ENCODE measurements at regions not wholly inside any gene's neighbourhood (a gene's known extent, or its start where the extent isn't known, plus 50 kb on each side); places are given as distances from the start of the nearest gene placed in this dataset.

DNA sequence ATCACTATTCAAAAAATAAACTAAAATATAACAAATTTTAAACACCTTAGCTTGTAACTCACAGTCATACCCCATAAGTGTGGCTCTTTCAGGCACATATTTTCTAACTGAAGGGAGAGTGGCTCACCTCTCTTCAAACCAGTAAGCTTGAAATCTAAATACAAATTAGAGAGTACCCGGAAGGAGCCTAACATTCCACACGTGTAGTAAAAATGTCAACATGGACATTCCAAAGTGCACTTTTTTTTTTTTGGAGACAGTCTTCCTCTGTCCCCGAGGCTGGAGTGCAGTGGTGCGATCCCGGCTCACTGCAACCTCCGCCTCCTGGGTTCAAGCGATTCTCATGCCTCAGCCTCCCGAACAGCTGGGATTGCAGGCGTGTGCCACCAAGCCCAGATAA is 275.6 kb upstream of the ADGRL2 start (continued):
- TF ChIP-seq, protein P1, sequence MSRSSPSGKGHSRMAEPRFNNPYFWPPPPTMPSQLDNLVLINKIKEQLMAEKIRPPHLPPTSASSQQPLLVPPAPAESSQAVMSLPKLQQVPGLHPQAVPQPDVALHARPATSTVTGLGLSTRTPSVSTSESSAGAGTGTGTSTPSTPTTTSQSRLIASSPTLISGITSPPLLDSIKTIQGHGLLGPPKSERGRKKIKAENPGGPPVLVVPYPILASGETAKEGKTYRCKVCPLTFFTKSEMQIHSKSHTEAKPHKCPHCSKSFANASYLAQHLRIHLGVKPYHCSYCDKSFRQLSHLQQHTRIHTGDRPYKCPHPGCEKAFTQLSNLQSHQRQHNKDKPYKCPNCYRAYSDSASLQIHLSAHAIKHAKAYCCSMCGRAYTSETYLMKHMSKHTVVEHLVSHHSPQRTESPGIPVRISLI (CRISPR knock-in tag; IDR thresholded peaks at IDR 0.05; ENCODE audit: borderline replicate concordance), result peak; percentile 88

DNA sequence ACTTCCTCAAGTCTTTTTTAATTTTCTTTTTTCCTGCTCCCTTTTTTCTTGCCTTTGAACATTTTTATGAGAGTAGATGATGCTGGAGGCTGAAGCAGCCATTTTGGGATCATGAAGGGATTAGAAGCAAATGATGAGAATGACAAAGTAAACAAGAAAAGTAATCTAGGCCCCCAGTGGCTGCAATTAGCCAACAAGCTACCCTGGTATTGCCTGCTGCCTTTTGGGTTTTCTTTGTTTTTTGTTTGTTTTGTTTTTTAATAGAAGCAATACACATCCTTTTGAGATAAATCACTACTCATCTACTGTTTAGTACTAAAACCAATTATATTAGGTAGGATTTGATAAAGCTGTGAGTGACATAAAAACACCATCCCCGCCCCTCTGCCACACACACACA is 280.7 kb upstream of the ADGRL2 start:
- BruUV-seq (replicated peaks), result no TSS peak
- ATAC-seq, result no peak
- no peak overlapping the region for H3K4me2 ChIP-seq (ENCODE audit: low read depth, low read length)
- no peak for DNase-seq (ENCODE audit: low spot score)
- POLR2A ChIA-PET, result no interaction called here
- H3K4me1 ChIP-seq (ENCODE audit: insufficient read depth, low read length), result 0 out of 2 replicates have a peak, but pooled peaks cover 4% of the 10 kb centered on the region
- no peak overlapping the region for H3K4me3 ChIP-seq (replicated peaks in 1 of 3; ENCODE audit: insufficient read depth in 1 of 3, low read depth in 2 of 3, low read length in 3 of 3)
- no peak for FAIRE-seq
- no peaks in the 10 kb centered on the region for H3K9me3 ChIP-seq (ENCODE audit: low read length)
- no peaks in the 10 kb centered on the region for H3K79me2 ChIP-seq (ENCODE audit: insufficient read depth, low read length)
- no peaks in the 10 kb centered on the region for H3K36me3 ChIP-seq (replicated peaks in 1 of 2; ENCODE audit: control insufficient read depth in 1 of 2, insufficient read depth in 2 of 2, low read length in 2 of 2)
- CTCF ChIA-PET (ENCODE audit: low intra/inter-chr PET ratio, low total read pairs), result no interaction called here
- no peak for TF ChIP-seq ZBTB38 (CRISPR knock-in tag; IDR thresholded peaks at IDR 0.05)
- TF ChIP-seq RORA (CRISPR knock-in tag; IDR thresholded peaks at IDR 0.05), result no peak
- TF ChIP-seq ZNF660 (CRISPR knock-in tag; IDR thresholded peaks at IDR 0.05; ENCODE audit: borderline replicate concordance, low read depth), result no peak
- no peak for TF ChIP-seq MBNL3 (CRISPR knock-in tag; conservative IDR thresholded peaks at IDR 0.05)
- TF ChIP-seq ATF1 (CRISPR knock-in tag; IDR thresholded peaks at IDR 0.05), result no peak
- TF ChIP-seq SIN3A (IDR thresholded peaks at IDR 0.05; ENCODE audit: borderline replicate concordance, low read depth, low read length), result no peak
- TF ChIP-seq MED1 (CRISPR knock-in tag; IDR thresholded peaks at IDR 0.05), result no peak
- no peak for TF ChIP-seq PHF20 (CRISPR knock-in tag; IDR thresholded peaks at IDR 0.05)
- no peak for TF ChIP-seq GMEB2 (CRISPR knock-in tag; IDR thresholded peaks at IDR 0.05; ENCODE audit: low read depth)
- TF ChIP-seq KMT2B (CRISPR knock-in tag; IDR thresholded peaks at IDR 0.05), result no peak
- no peak for TF ChIP-seq NONO (IDR thresholded peaks at IDR 0.05)
- TF ChIP-seq NONO (CRISPR knock-in tag; conservative IDR thresholded peaks at IDR 0.05), result no peak
- TF ChIP-seq FOXK2 (IDR thresholded peaks at IDR 0.05), result no peak
- TF ChIP-seq SMAD1 (CRISPR knock-in tag; IDR thresholded peaks at IDR 0.05; ENCODE audit: borderline replicate concordance, low read depth), result no peak
- no peak for TF ChIP-seq DR1 (CRISPR knock-in tag; IDR thresholded peaks at IDR 0.05)
- TF ChIP-seq TFDP1 (CRISPR knock-in tag; IDR thresholded peaks at IDR 0.05; ENCODE audit: borderline replicate concordance), result no peak
- TF ChIP-seq ZNF138 (CRISPR knock-in tag; IDR thresholded peaks at IDR 0.05; ENCODE audit: low read depth), result no peak
- H3K27me3 ChIP-seq (ENCODE audit: control insufficient read depth in 1 of 2, insufficient read depth in 2 of 2, low read length in 2 of 2), result no peaks in the 10 kb centered on the region; a peak in 1 of 5 replicates
- no peak overlapping the region for H2AFZ ChIP-seq (ENCODE audit: low read length)
- 0% methylated on average over 1 of the region's 1 CpG for WGBS (ENCODE audit: low lambda C conversion rate)
- in situ Hi-C loops (cut with HindIII; ENCODE audit: extremely low pct_ligation_motif_present, low pct_unique_long_range_greater_than_20kb), result no loop called here
- H3K27ac ChIP-seq (ENCODE audit: extremely low read length, insufficient read depth, low read length), result no peak overlapping the region
- H4K20me1 ChIP-seq (ENCODE audit: insufficient read depth, low read length), result no peaks in the 10 kb centered on the region
- intact Hi-C loops (cut with micrococcal nuclease; ENCODE audit: unreplicated experiment), result no loop called here
- H3K9ac ChIP-seq (ENCODE audit: insufficient read depth, low read depth, low read length), result no peak overlapping the region

Data from HepG2 (cell line).